Activated CD4-positive, alpha-beta T cell treated with anti-CD3 and anti-CD28 coated beads for 1 hour (primary cell): ENCODE measurements at regions not wholly inside any gene's neighbourhood (a gene's known extent, or its start where the extent isn't known, plus 50 kb on each side); places are given as distances from the start of the nearest gene placed in this dataset.

Experiments
- DNase-seq: peaks from one replicate; pipeline ENCODE4 v3.0.0-alpha.2; 2020

GRCh38 chr2:204495381-204495780 is 49.9 kb upstream of the PARD3B start:
- no peak for DNase-seq
